HCT116 (cell line): ENCODE measurements at regions not wholly inside any gene's neighbourhood (a gene's known extent, or its start where the extent isn't known, plus 50 kb on each side); places are given as distances from the start of the nearest gene placed in this dataset.

Experiments
- ATAC-seq: fragments of 200-7000 bp; cut with Tn5 transposase; 2 replicates; pipeline ENCODE4 v1.9.1; 2020; ENCODE audit warnings: mild to moderate bottlenecking, moderate library complexity
- BruUV-seq: library from RNA; stranded (reverse); fragments of 400-500 nt; replicated peaks from 2 replicates; lab custom pipeline; 2021; lab: Mats Ljungman, UMichigan
- CTCF ChIA-PET: fragments of 300-600 bp; sonication (Branson Sonifier 250); formaldehyde crosslinking; loops from one replicate; lab custom pipeline; 2021; ENCODE audit warnings: antibody characterized with exemption; lab: Charles Lee
- POLR2A ChIA-PET: fragments of 300-600, 350-600 bp; sonication (Branson Sonifier 250); formaldehyde crosslinking; loops from one replicate; lab custom pipeline; 2021; ENCODE audit warnings: antibody characterized with exemption; lab: Charles Lee
- RAD21 ChIA-PET, 2 experiments: fragments of 300-600 bp; sonication (Branson Sonifier 250); formaldehyde crosslinking; loops; one replicate each; lab custom pipeline; 2023; ENCODE audit warnings: low total read pairs in 2 of 2; ENCODE audit not compliant: uncharacterized antibody in 2 of 2, unreplicated experiment in 2 of 2, low non-redundant PET in 1 of 2; lab: Charles Lee
- DNase-seq: peaks from one replicate; pipeline ENCODE4 v3.0.0-alpha.2; 2010; ENCODE audit warnings: low read depth, low spot score
- H2AFZ ChIP-seq: fragments of 200-600 bp; shearing (Covaris generic), sonication (generic); 2 replicates; pipeline ENCODE4 v1.6.1; 2017; ENCODE audit warnings: low read depth, mixed run types, mixed read lengths, antibody characterized with exemption, low read length; ENCODE audit not compliant: poor library complexity, severe bottlenecking
- H3K27ac ChIP-seq: 2 replicates; pipeline ENCODE4 v1.5.1; 2012; ENCODE audit warnings: low read depth, low read length
- H3K27me3 ChIP-seq: fragments of 200-600 bp; sonication (generic); 2 replicates; pipeline ENCODE4 v1.6.1; 2016; ENCODE audit warnings: mixed run types, low read length, mixed read lengths; ENCODE audit not compliant: insufficient read depth
- H3K36me3 ChIP-seq, 2 experiments: fragments of 200-500 bp in 1 of 2; fragments of 200-600 bp in 1 of 2; sonication (Bioruptor generic) in 1 of 2; sonication (generic) in 1 of 2; 2 replicates each; pipeline versions ENCODE4 v1.5.1 to v1.6.1; 2014 to 2016; ENCODE audit warnings: low read length in 2 of 2, inconsistent platforms in 1 of 2, mixed read lengths in 1 of 2, mixed run types in 1 of 2; ENCODE audit not compliant: insufficient read depth in 2 of 2, control insufficient read depth in 1 of 2
- H3K4me1 ChIP-seq, 2 experiments: fragments of 200-600 bp in 1 of 2; sonication (generic) in 1 of 2; 2 replicates each; pipeline versions ENCODE4 v1.5.1 to v1.6.1; 2012 to 2017; ENCODE audit warnings: low read length in 2 of 2, inconsistent platforms in 1 of 2, mild to moderate bottlenecking in 1 of 2, mixed read lengths in 1 of 2, mixed run types in 1 of 2, moderate library complexity in 1 of 2; ENCODE audit not compliant: insufficient read depth in 2 of 2, control insufficient read depth in 1 of 2
- H3K4me2 ChIP-seq: fragments of 200-600 bp; sonication (generic); 2 replicates; pipeline ENCODE4 v1.6.1; 2017; ENCODE audit warnings: mixed run types, low read length, mixed read lengths
- H3K4me3 ChIP-seq, 2 experiments: fragments of 200-600 bp in 1 of 2; sonication (generic) in 1 of 2; replicated peaks in 1 of 2; 2 replicates each; pipeline ENCODE4 v1.5.1; 2011 to 2016; ENCODE audit warnings: low read length in 2 of 2, control low read depth in 1 of 2, low read depth in 1 of 2, mild to moderate bottlenecking in 1 of 2, mixed read lengths in 1 of 2, mixed run types in 1 of 2
- H3K79me2 ChIP-seq: fragments of 200-600 bp; sonication (generic); 2 replicates; pipeline ENCODE4 v1.6.1; 2017; ENCODE audit warnings: mild to moderate bottlenecking, mixed run types, low read length, moderate library complexity, mixed read lengths; ENCODE audit not compliant: insufficient read depth
- H3K9ac ChIP-seq: fragments of 200-600 bp; sonication (generic); 2 replicates; pipeline ENCODE4 v1.6.1; 2016; ENCODE audit warnings: low read length, mixed read lengths
- H3K9me2 ChIP-seq: fragments of 200-600 bp; sonication (generic), shearing (Covaris generic); 2 replicates; pipeline ENCODE4 v1.6.1; 2017; ENCODE audit warnings: mixed run types, mild to moderate bottlenecking, moderate library complexity; ENCODE audit not compliant: insufficient read depth
- H3K9me3 ChIP-seq, 2 experiments: fragments of 200-500 bp in 1 of 2; fragments of 200-600 bp in 1 of 2; sonication (Bioruptor generic) in 1 of 2; sonication (generic) in 1 of 2; 2 replicates each; pipeline ENCODE4 v1.6.1; 2014 to 2017; ENCODE audit warnings: low read length in 2 of 2, mixed read lengths in 2 of 2, inconsistent platforms in 1 of 2, low read depth in 1 of 2, mild to moderate bottlenecking in 1 of 2, mixed run types in 1 of 2, moderate library complexity in 1 of 2; ENCODE audit not compliant: control insufficient read depth in 1 of 2, insufficient read depth in 1 of 2
- H4K20me1 ChIP-seq: fragments of 200-600 bp; sonication (generic), shearing (Covaris generic); 2 replicates; pipeline ENCODE4 v1.6.1; 2017; ENCODE audit warnings: mixed run types, mild to moderate bottlenecking, moderate library complexity; ENCODE audit not compliant: insufficient read depth
- CEBPB ChIP-seq: IDR thresholded peaks from 2 replicates; pipeline ENCODE4 v1.6.1; 2012; ENCODE audit warnings: low read depth
- CTCF ChIP-seq, 3 experiments: fragments of 200-600 bp in 1 of 3; sonication (generic) in 1 of 3; IDR thresholded peaks in 2 of 3; conservative IDR thresholded peaks in 1 of 3; 2 replicates each; pipeline ENCODE4 v1.5.1; 2012 to 2017; ENCODE audit warnings: low read depth in 2 of 3, low read length in 2 of 3, antibody characterized with exemption in 1 of 3, borderline replicate concordance in 1 of 3, control low read depth in 1 of 3, mild to moderate bottlenecking in 1 of 3, mixed read lengths in 1 of 3, mixed run types in 1 of 3, moderate library complexity in 1 of 3; ENCODE audit not compliant: insufficient read depth in 1 of 3
- EGR1 ChIP-seq: IDR thresholded peaks from 2 replicates; pipeline ENCODE4 v1.6.1; 2012; ENCODE audit warnings: low read depth
- EZH2 ChIP-seq: fragments of 200-600 bp; sonication (generic); IDR thresholded peaks from 2 replicates; pipeline ENCODE4 v1.6.1; 2017; ENCODE audit warnings: antibody characterized with exemption, mixed run types
- EZH2phosphoT487 ChIP-seq: fragments of 200-600 bp; IDR thresholded peaks from 2 replicates; pipeline ENCODE4 v1.6.1; 2018; ENCODE audit warnings: antibody characterized with exemption, borderline replicate concordance
- FOSL1 ChIP-seq: IDR thresholded peaks from 2 replicates; pipeline ENCODE4 v1.6.1; 2012; ENCODE audit warnings: low read depth
- JUND ChIP-seq: IDR thresholded peaks from 2 replicates; pipeline ENCODE4 v1.6.1; 2012
- POLR2A ChIP-seq: IDR thresholded peaks from 2 replicates; pipeline ENCODE4 v1.7.0; 2011; ENCODE audit warnings: borderline replicate concordance; ENCODE audit not compliant: insufficient read depth, insufficient read length; ENCODE audit errors: extremely low read depth
- POLR2AphosphoS5 ChIP-seq: IDR thresholded peaks from 2 replicates; pipeline ENCODE4 v1.6.1; 2011; ENCODE audit warnings: mild to moderate bottlenecking, low read depth, low read length, moderate library complexity
- TCF7L2 ChIP-seq: IDR thresholded peaks from 2 replicates; pipeline ENCODE4 v1.7.0; 2011; ENCODE audit warnings: borderline replicate concordance, inconsistent platforms; ENCODE audit not compliant: insufficient read depth, insufficient read length; ENCODE audit errors: extremely low read depth
- YY1 ChIP-seq: IDR thresholded peaks from 2 replicates; pipeline ENCODE4 v1.6.1; 2011; ENCODE audit warnings: low read length, low read depth, moderate library complexity, mild to moderate bottlenecking; ENCODE audit not compliant: insufficient replicate concordance; ENCODE audit errors: extremely low read depth
- ZBTB33 ChIP-seq: IDR thresholded peaks from 2 replicates; pipeline ENCODE4 v1.6.1; 2011; ENCODE audit warnings: mild to moderate bottlenecking, low read length, moderate library complexity; ENCODE audit not compliant: insufficient replicate concordance; ENCODE audit errors: extremely low read depth
- ZNF274 ChIP-seq: fragments of 200-500 bp; sonication (Bioruptor generic); IDR thresholded peaks from 2 replicates; pipeline ENCODE4 v1.6.1; 2014; ENCODE audit warnings: mild to moderate bottlenecking, low read depth, low read length, inconsistent platforms
- intact Hi-C: fragments of 100-400 bp; cut with micrococcal nuclease; formaldehyde crosslinking; loops from 2 replicates; pipeline ENCODE4 v1.10.0; 2022

DNA sequence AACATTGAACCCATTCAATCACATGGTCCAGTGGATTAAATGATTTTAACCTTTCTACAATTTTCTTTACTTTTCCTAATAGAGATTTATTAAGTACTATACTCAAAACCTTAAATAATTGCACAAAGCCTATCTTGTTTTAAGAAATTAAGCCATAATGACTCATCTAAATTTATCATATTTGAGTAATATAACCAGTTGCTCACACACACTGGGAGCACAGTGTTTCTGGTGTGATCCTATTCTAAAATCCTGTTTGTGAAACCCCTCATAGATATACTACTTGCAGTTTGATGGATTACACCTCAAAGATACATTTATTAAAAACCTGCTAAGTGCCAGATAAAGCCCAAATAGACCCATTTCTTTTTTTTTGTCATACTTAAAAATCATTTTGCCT, 668.3 kb upstream of the CDH18 start:
- no peaks in the 10 kb centered on the region for H3K4me1 ChIP-seq
- RAD21 ChIA-PET: no interaction called here
- POLR2A ChIA-PET: no interaction called here
- no peak for DNase-seq
- intact Hi-C loops: no loop called here
- peaks cover 7 to 23% of the 10 kb centered on the region in 2 experiments; a peak in 2 of 4 replicates for H3K9me3 ChIP-seq
- CTCF ChIA-PET: no interaction called here
- no peak overlapping the region for H3K4me2 ChIP-seq
- no peak for ATAC-seq
- no TSS peak for BruUV-seq
- H2AFZ ChIP-seq: no peak overlapping the region
- TF ChIP-seq EZH2phosphoT487 (no peak), CTCF (IDR thresholded peaks at IDR 0.05 in 2 of 3, conservative IDR thresholded peaks at IDR 0.05 in 1 of 3; ENCODE audit: borderline replicate concordance in 1 of 3, insufficient read depth in 1 of 3, low read depth in 2 of 3, low read length in 2 of 3) (no peak), CEBPB (no peak), JUND (no peak), ZNF274 (no peak)
- no peak overlapping the region for H3K9ac ChIP-seq
- H3K27me3 ChIP-seq: no peaks in the 10 kb centered on the region
- no peaks in the 10 kb centered on the region for H3K9me2 ChIP-seq
- H3K36me3 ChIP-seq: no peaks in the 10 kb centered on the region
- H3K4me3 ChIP-seq: no peak overlapping the region
- no peak overlapping the region for H3K27ac ChIP-seq
- no peaks in the 10 kb centered on the region for H4K20me1 ChIP-seq
- no peaks in the 10 kb centered on the region for H3K79me2 ChIP-seq

GRCh38 chr5:20655211-20655610, 667.2 kb upstream of the CDH18 start:
- Histone ChIP-seq H3K9me3 (peaks cover 7 to 21% of the 10 kb centered on the region in 2 experiments; a peak in 2 of 4 replicates), H2AFZ (no peak overlapping the region), H3K36me3 (no peaks in the 10 kb centered on the region), H3K79me2 (no peaks in the 10 kb centered on the region), H3K27me3 (no peaks in the 10 kb centered on the region), H3K9me2 (no peaks in the 10 kb centered on the region), H3K4me1 (no peaks in the 10 kb centered on the region), H3K27ac (no peak overlapping the region), H4K20me1 (no peaks in the 10 kb centered on the region), H3K4me2 (no peak overlapping the region), H3K9ac (no peak overlapping the region), H3K4me3 (no peak overlapping the region)
- ChIA-PET CTCF (no interaction called here), POLR2A (no interaction called here), RAD21 (no interaction called here)
- intact Hi-C loops: no loop called here
- ATAC-seq: no peak
- no peak for DNase-seq
- BruUV-seq: no TSS peak
- TF ChIP-seq EGR1 (no peak), POLR2AphosphoS5 (no peak), FOSL1 (no peak), JUND (no peak), ZBTB33 (no peak), EZH2phosphoT487 (no peak), ZNF274 (no peak), POLR2A (no peak), YY1 (no peak), CEBPB (no peak), EZH2 (no peak), CTCF (IDR thresholded peaks at IDR 0.05 in 2 of 3, conservative IDR thresholded peaks at IDR 0.05 in 1 of 3; ENCODE audit: borderline replicate concordance in 1 of 3, insufficient read depth in 1 of 3, low read depth in 2 of 3, low read length in 2 of 3) (no peak), TCF7L2 (no peak)
